ENCODE measurements at regions not wholly inside any gene's neighbourhood (a gene's known extent, or its start where the extent isn't known, plus 50 kb on each side); places are given as distances from the start of the nearest gene placed in this dataset.

GRCh38 chr5:19342942-19343341 is 645.1 kb downstream of the CDH18 start:
- no peak overlapping the region for H3K4me3 ChIP-seq (ENCODE audit: low read depth, low read length)
- TF ChIP-seq, protein P1, sequence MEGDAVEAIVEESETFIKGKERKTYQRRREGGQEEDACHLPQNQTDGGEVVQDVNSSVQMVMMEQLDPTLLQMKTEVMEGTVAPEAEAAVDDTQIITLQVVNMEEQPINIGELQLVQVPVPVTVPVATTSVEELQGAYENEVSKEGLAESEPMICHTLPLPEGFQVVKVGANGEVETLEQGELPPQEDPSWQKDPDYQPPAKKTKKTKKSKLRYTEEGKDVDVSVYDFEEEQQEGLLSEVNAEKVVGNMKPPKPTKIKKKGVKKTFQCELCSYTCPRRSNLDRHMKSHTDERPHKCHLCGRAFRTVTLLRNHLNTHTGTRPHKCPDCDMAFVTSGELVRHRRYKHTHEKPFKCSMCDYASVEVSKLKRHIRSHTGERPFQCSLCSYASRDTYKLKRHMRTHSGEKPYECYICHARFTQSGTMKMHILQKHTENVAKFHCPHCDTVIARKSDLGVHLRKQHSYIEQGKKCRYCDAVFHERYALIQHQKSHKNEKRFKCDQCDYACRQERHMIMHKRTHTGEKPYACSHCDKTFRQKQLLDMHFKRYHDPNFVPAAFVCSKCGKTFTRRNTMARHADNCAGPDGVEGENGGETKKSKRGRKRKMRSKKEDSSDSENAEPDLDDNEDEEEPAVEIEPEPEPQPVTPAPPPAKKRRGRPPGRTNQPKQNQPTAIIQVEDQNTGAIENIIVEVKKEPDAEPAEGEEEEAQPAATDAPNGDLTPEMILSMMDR (IDR thresholded peaks at IDR 0.05; ENCODE audit: insufficient read depth, low read length, poor library complexity, severe bottlenecking) = no peak
- H3K36me3 ChIP-seq (ENCODE audit: control insufficient read depth, insufficient read depth, low read length) = no peaks in the 10 kb centered on the region
- no peaks in the 10 kb centered on the region for H3K27me3 ChIP-seq (ENCODE audit: control insufficient read depth, insufficient read depth, low read length)
- DNase-seq (ENCODE audit: low read depth) = no peak

DNA sequence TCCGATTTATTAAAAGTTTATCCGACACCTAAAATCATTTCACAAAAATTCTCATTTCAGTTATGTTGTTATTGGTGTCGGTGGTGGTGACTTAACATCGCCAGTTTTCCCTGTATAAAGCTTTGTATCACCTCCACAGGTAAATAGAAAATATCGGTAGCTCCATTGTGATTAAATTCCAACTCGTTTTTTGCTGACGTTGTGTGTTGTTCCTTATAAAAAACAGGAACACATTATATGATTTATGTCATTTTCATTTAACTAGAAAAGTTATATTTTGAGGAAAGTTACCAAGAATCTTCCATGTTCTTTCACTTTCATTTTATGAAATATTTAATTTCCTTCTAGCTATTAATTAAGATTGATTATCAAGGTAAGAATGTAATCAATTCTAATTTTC is 635.9 kb downstream of the CDH18 start:
- H3K27me3 ChIP-seq (ENCODE audit: control insufficient read depth, insufficient read depth, low read length) = no peaks in the 10 kb centered on the region
- H3K4me3 ChIP-seq (ENCODE audit: low read depth, low read length) = no peak overlapping the region
- no peaks in the 10 kb centered on the region for H3K36me3 ChIP-seq (ENCODE audit: control insufficient read depth, insufficient read depth, low read length)
- DNase-seq (ENCODE audit: low read depth) = no peak
- TF ChIP-seq, protein P1 (IDR thresholded peaks at IDR 0.05; ENCODE audit: insufficient read depth, low read length, poor library complexity, severe bottlenecking) = no peak

- TF ChIP-seq, protein P1 (IDR thresholded peaks at IDR 0.05; ENCODE audit: insufficient read depth, low read length, poor library complexity, severe bottlenecking) = no peak
- Histone ChIP-seq H3K4me3 (ENCODE audit: low read depth, low read length) (no peak overlapping the region), H3K27me3 (ENCODE audit: control insufficient read depth, insufficient read depth, low read length) (no peaks in the 10 kb centered on the region), H3K36me3 (ENCODE audit: control insufficient read depth, insufficient read depth, low read length) (no peaks in the 10 kb centered on the region)
- no peak for DNase-seq (ENCODE audit: low read depth)
These were observed 619.0 kb downstream of the CDH18 start for GRCh38 chr5:19369048-19369447.

- TF ChIP-seq, protein P1 (IDR thresholded peaks at IDR 0.05; ENCODE audit: insufficient read depth, low read length, poor library complexity, severe bottlenecking) = no peak
- no peak for DNase-seq (ENCODE audit: low read depth)
- Histone ChIP-seq H3K27me3 (ENCODE audit: control insufficient read depth, insufficient read depth, low read length) (no peaks in the 10 kb centered on the region), H3K4me3 (ENCODE audit: low read depth, low read length) (no peak overlapping the region), H3K36me3 (ENCODE audit: control insufficient read depth, insufficient read depth, low read length) (no peaks in the 10 kb centered on the region)
These were observed 618.4 kb downstream of the CDH18 start for GRCh38 chr5:19369561-19369960.

DNA sequence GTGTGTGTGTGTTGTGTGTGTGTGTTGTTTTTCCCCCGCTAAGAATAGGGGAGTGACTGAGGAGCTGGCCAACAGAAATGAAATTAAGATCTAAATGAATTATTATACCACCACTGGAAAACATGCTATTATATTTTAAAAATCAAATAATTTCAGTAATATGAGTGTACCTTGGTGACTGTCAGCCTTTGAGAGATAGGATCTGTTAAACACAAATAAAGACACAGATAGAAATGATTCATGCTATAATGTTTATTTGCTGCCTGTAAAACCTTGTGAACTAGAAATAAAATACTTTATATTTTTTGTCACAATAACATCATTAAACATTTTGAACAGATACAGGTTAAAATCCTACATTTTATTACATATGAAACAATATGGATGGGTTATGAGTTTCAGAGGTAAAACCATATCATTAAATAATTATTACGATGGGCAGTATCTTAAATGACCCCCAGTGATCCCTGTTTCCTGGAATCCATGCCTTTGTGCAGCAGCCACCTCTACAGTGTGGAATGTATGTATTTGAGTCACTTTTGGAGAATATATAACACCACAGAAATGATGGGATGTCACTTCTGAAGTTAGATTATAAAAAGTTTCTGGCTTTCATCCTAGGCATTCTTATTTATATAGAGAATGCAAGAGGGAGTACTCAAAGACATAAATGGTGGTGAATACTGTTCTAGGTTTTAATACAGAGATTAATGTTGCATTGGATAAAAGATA is 617.2 kb downstream of the CDH18 start:
- no peak for DNase-seq (ENCODE audit: low read depth)
- H3K36me3 ChIP-seq (ENCODE audit: control insufficient read depth, insufficient read depth, low read length) = no peaks in the 10 kb centered on the region
- TF ChIP-seq, protein P1 (IDR thresholded peaks at IDR 0.05; ENCODE audit: insufficient read depth, low read length, poor library complexity, severe bottlenecking) = no peak
- no peak overlapping the region for H3K4me3 ChIP-seq (ENCODE audit: low read depth, low read length)
- H3K27me3 ChIP-seq (ENCODE audit: control insufficient read depth, insufficient read depth, low read length) = no peaks in the 10 kb centered on the region

DNA sequence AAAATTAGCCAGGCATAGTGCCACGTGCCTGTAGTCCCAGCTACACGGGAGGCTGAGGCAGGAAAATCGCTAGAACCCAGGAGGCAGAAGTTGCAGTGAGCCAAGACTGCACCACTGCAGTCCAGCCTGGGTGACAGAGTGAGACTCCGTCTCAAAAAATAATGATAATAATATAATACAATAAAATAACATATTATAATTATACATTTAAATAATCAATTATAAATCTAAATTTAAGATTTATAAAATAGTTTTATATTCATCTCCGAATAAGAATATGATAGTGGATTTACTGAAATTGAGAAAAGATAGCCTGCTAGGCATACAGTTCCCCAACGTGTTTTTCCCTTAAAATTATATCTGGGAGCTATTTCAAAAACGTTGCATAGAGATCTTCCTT is 599.6 kb downstream of the CDH18 start:
- Histone ChIP-seq H3K4me3 (ENCODE audit: low read depth, low read length) (no peak overlapping the region), H3K36me3 (ENCODE audit: control insufficient read depth, insufficient read depth, low read length) (no peaks in the 10 kb centered on the region), H3K27me3 (ENCODE audit: control insufficient read depth, insufficient read depth, low read length) (no peaks in the 10 kb centered on the region)
- DNase-seq (ENCODE audit: low read depth) = no peak
- TF ChIP-seq, protein P1 (IDR thresholded peaks at IDR 0.05; ENCODE audit: insufficient read depth, low read length, poor library complexity, severe bottlenecking) = no peak

Measured in kidney epithelial cell (primary cell).